Colonic mucosa (tissue), 4 donors: ENCODE measurements at regions not wholly inside any gene's neighbourhood (a gene's known extent, or its start where the extent isn't known, plus 50 kb on each side); places are given as distances from the start of the nearest gene placed in this dataset.

Experiments
- DNase-seq: peaks from one replicate; pipeline ENCODE4 v3.0.0-alpha.2; 2020
- H3K27ac ChIP-seq: fragments of 200-600 bp; one replicate; pipeline ENCODE4 v1.8.0; 2021
- H3K27me3 ChIP-seq: fragments of 200-600 bp; one replicate; pipeline ENCODE4 v1.8.0; 2021
- H3K36me3 ChIP-seq: fragments of 200-600 bp; one replicate; pipeline ENCODE4 v1.8.0; 2021
- H3K4me1 ChIP-seq: fragments of 200-600 bp; one replicate; pipeline ENCODE4 v1.8.0; 2021; ENCODE audit warnings: mild to moderate bottlenecking
- H3K4me3 ChIP-seq: fragments of 200-600 bp; one replicate; pipeline ENCODE4 v1.8.0; 2021
- H3K9ac ChIP-seq, 2 donors: one replicate each; pipeline ENCODE4 v1.7.0; 2013; ENCODE audit warnings: control low read depth in 2 of 2, low read depth in 2 of 2, low read length in 2 of 2
- H3K9me3 ChIP-seq: fragments of 200-600 bp; one replicate; pipeline ENCODE4 v1.8.0; 2021
- intact Hi-C: fragments of 100-400 bp; cut with DNase I; formaldehyde crosslinking; loops from one replicate; pipeline ENCODE4 v1.14.1; 2022
- TF ChIP-seq, protein P1 (sequence below): fragments of 200-600 bp; IDR thresholded peaks from one replicate; pipeline ENCODE4 v1.8.0; 2022; ENCODE audit warnings: antibody characterized with exemption, mild to moderate bottlenecking
- donor health status: healthy.
- donor health status: DM: no; HTN: no; CAD: no.
- donor health status: DM: no; HTN: no; CAD: no.

GRCh38 chr2:179348906-179349305 is 84.3 kb upstream of the SESTD1 start:
- intact Hi-C loops = loop anchor here (10.0 kb wide), 1 partner anchor 124 kb away; no protein-coding TSS in a partner anchor
- Histone ChIP-seq H3K36me3 (no peaks in the 10 kb centered on the region), H3K27ac (no peak overlapping the region)

DNA sequence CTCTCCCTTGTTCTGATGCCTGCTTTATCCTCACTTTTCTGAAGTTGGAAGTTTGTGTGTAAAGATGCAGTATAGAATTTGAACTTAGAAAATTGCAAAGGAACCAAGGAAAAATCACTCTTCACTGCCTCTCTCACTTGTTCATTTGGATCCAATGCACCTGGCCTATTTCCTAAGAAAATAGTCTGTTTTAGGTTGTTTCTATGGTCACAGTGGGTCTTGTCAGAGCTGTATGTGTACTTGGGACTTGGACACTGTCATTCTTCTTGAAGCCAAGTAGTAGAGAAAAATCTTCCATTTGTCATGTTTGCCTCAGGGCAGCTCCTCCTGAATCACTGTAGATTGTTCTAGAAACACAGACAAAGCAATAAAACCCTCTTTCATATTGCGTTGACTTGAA is 80.3 kb upstream of the SESTD1 start:
- DNase-seq = no peak
- H3K4me3 ChIP-seq = no peak overlapping the region
- no peaks in the 10 kb centered on the region for H3K4me1 ChIP-seq
- no peaks in the 10 kb centered on the region for H3K36me3 ChIP-seq
- intact Hi-C loops = loop anchor here (10.0 kb wide), 1 partner anchor 120 kb away; no protein-coding TSS in a partner anchor
- no peak overlapping the region for H3K27ac ChIP-seq
- TF ChIP-seq, protein P1, sequence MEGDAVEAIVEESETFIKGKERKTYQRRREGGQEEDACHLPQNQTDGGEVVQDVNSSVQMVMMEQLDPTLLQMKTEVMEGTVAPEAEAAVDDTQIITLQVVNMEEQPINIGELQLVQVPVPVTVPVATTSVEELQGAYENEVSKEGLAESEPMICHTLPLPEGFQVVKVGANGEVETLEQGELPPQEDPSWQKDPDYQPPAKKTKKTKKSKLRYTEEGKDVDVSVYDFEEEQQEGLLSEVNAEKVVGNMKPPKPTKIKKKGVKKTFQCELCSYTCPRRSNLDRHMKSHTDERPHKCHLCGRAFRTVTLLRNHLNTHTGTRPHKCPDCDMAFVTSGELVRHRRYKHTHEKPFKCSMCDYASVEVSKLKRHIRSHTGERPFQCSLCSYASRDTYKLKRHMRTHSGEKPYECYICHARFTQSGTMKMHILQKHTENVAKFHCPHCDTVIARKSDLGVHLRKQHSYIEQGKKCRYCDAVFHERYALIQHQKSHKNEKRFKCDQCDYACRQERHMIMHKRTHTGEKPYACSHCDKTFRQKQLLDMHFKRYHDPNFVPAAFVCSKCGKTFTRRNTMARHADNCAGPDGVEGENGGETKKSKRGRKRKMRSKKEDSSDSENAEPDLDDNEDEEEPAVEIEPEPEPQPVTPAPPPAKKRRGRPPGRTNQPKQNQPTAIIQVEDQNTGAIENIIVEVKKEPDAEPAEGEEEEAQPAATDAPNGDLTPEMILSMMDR = no peak
- no peaks in the 10 kb centered on the region for H3K9me3 ChIP-seq
- no peaks in the 10 kb centered on the region for H3K27me3 ChIP-seq
- H3K9ac ChIP-seq = no peak overlapping the region

More at GRCh38 chr2:179348906-179349305, 84.3 kb upstream of the SESTD1 start:
- no peak overlapping the region for H3K4me3 ChIP-seq
- no peak for DNase-seq
- no peaks in the 10 kb centered on the region for H3K4me1 ChIP-seq
- no peaks in the 10 kb centered on the region for H3K27me3 ChIP-seq
- no peaks in the 10 kb centered on the region for H3K9me3 ChIP-seq
- TF ChIP-seq, protein P1 = no peak
- no peak overlapping the region for H3K9ac ChIP-seq

DNA sequence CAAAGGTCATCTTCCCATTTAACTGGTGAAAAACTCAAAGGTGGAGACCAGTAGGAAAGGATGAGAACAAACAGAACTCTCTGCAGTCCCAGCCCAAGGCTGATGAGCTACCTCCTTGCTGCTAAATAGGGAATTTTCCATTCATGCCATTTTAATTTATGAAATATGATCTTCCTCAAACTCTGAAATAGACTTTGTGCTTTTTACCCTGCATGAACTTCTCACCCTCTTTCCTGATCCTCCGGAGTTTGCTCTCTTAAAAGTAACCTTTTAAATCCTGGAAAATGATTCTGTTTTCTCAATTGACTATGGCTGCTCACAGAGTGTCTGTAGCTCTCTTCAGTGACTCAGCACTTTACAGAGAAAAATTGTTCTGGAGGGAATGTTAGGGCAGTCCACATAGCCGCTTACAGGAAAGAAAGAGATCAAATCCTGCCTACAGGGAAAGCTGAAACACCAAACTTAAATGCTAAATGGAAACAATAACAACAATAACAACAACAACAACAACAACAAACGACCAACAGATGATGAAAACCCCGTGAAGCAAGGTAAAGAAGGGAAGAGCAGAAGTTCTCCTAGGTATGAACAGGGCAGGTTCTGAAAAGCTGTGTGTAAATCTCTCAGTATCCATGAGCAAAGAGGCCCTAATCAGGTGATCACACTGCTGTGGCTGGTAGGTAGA is 79.8 kb upstream of the SESTD1 start:
- no peak overlapping the region for H3K27ac ChIP-seq
- no peaks in the 10 kb centered on the region for H3K36me3 ChIP-seq
- TF ChIP-seq, protein P1 = no peak
- no peak for DNase-seq
- intact Hi-C loops = loop anchor here (10.0 kb wide), 1 partner anchor 120 kb away; no protein-coding TSS in a partner anchor
- no peaks in the 10 kb centered on the region for H3K4me1 ChIP-seq
- no peaks in the 10 kb centered on the region for H3K9me3 ChIP-seq
- H3K9ac ChIP-seq = no peak overlapping the region
- no peaks in the 10 kb centered on the region for H3K27me3 ChIP-seq
- H3K4me3 ChIP-seq = no peak overlapping the region

GRCh38 chr2:179343945-179344279 is 79.3 kb upstream of the SESTD1 start:
- no peak for DNase-seq
- H3K9me3 ChIP-seq = no peaks in the 10 kb centered on the region
- intact Hi-C loops = loop anchor here (10.0 kb wide), 1 partner anchor 119 kb away; no protein-coding TSS in a partner anchor
- H3K27ac ChIP-seq = no peak overlapping the region
- H3K36me3 ChIP-seq = no peaks in the 10 kb centered on the region
- TF ChIP-seq, protein P1 = no peak
- no peak overlapping the region for H3K4me3 ChIP-seq
- no peaks in the 10 kb centered on the region for H3K4me1 ChIP-seq
- no peak overlapping the region for H3K9ac ChIP-seq
- no peaks in the 10 kb centered on the region for H3K27me3 ChIP-seq

GRCh38 chr2:179341152-179341866 is 76.7 kb upstream of the SESTD1 start:
- TF ChIP-seq, protein P1 = no peak
- intact Hi-C loops = loop anchor here (10.0 kb wide), 1 partner anchor 117 kb away; no protein-coding TSS in a partner anchor
- Histone ChIP-seq H3K4me1 (no peaks in the 10 kb centered on the region), H3K4me3 (no peak overlapping the region), H3K9me3 (no peaks in the 10 kb centered on the region), H3K36me3 (no peaks in the 10 kb centered on the region), H3K9ac (no peak overlapping the region), H3K27ac (no peak overlapping the region), H3K27me3 (no peaks in the 10 kb centered on the region)
- DNase-seq = no peak
